ENCODE measurements at regions not wholly inside any gene's neighbourhood (a gene's known extent, or its start where the extent isn't known, plus 50 kb on each side); places are given as distances from the start of the nearest gene placed in this dataset.

GRCh38 chr15:95295896-95296625 is 1034.4 kb upstream of the NR2F2 start:
- no peak for DNase-seq

- no peak for DNase-seq
Observed at GRCh38 chr15:95296643-95297042, 1033.9 kb upstream of the NR2F2 start.

DNA sequence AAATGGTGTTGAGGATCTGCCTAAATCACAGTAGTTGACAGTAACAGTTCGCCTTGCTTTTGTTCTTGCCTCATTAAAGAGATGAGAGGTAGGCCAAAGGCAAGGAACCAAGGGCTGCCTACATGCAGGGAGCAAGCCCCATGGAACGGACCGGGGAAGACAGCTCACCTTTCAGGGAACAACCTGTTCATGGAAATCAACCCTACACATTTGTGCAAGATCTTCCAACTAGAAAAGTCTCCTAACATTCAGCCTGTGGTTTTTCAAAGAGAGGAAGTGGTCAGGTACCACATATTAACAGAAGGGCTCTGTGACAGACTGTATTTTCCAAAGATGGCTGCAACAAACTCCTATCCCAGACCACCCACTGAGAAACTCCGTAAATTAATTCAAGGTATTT is 1031.8 kb upstream of the NR2F2 start:
- no peak for DNase-seq

DNA sequence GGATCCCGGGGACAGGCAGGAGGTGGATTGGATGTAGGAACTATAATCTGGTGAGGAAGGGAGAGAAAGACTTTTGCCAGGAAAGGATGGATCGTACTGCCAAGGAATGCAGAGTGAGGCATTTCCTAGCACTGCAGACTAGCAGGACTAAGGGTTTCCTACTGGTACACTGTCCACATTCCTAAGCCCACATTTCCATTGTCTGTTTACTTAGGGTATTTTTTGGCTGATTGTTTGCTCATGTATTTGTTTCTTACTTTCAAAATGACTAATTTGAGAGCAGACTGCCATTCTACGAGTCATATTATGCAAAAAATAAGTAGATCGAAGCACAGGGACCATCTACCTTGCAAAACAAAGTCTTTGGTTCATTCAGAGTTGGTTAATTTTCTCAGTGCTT is 1029.5 kb upstream of the NR2F2 start:
- no peak for DNase-seq

- DNase-seq = no peak
Observed at GRCh38 chr15:95302206-95302605, 1028.3 kb upstream of the NR2F2 start.

- DNase-seq = no peak
Observed at GRCh38 chr15:95302809-95303208, 1027.7 kb upstream of the NR2F2 start.

- DNase-seq = peak; percentile 55
Observed at GRCh38 chr15:95303713-95304112, 1026.8 kb upstream of the NR2F2 start.

DNA sequence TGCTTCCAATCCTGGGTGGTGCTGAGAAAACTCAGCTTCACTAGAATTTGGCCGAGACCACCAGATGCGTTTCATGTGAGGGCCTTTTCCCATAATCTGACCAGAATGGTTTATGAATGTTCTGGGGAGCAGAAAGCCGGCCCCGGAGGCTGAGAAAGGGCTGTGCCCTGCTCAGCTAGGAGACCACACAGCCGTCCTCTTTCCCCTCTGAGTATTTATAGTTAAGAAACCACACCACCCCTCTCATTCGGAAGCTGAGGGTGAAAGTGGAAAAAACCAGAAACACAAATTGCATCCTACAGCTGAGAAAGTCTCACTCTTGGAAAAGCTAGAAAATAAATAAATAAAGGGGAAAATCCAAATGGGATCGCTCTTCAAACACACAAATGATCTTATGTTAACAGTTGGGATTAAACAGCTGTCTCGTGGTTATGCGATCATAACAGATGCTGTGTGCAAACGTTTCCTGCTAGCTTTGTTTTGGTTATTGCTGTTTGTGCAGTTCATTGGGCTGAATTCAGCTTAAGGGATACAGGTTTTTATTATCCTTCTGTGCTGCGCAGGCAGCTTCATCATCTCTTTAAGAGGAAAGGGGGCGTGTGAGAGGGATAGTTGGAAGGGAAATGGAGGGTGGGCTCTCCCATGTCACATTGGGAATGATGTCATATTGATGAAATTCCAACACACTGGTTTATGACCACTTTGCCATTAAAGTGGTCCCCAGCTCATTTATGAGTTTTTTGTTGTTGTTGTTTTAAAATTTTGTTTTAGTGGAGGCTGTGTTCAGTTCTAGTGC is 1026.2 kb upstream of the NR2F2 start:
- peak; percentile 64 for DNase-seq

DNA sequence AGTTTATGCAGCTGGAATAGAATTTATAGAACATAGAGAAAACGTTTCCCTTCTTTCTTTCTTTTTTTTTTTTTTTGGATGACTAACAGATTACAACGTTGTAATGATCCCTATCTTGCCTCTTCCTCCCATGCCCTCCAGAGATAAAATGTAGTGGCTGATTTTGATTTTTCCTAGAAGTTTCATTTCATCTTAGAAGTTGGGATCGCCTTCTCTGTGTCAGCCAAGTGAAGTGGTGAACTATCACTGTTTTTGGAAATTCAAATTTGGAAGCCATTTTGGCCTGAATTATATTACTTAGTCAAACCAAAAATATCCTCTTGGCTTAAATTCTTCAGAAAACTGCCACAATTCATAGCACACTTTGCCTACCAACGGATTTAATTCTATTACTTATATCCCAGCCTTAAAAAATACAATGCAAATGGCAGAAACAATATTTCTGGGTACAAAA is 1025.5 kb upstream of the NR2F2 start:
- DNase-seq = no peak

DNA sequence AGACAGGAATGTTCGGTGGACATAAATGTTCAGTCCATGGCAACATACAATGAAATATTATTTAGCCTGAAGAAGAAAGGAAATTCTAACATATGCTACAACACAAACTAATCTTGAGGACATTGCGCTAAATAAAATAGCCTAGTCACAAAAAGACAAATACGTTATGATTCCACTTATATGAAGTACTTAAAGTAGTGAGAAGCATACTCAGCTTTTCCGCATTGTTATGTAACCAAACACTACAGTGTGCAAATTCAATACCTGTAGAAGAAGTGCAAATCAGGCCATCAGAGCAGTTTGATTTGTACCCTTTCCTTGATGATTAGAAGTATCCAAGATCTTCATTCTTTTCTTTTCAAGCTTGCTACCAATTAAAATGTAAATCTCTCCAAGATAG is 1023.4 kb upstream of the NR2F2 start:
- DNase-seq = no peak

GRCh38 chr15:95319242-95319641 is 1011.3 kb upstream of the NR2F2 start:
- DNase-seq = no peak

DNA sequence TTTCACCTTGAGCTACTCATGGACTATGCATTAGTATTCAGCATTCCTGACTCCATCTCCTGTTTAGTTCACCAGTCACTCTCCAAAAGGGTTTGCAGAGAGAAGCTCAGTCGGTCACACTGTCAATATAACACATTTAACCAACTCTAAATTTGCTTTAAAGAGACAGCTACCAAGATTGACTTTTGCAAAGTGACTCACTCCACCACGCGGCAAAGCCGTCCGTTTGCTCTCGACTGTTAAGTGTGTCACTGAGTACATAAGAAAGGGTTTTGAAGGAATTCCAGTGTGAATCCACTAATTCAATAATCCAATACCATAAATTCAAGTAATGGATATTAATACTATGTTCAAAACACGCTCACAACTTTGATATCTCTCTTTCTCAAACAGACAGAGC is 1006.7 kb upstream of the NR2F2 start:
- no peak for DNase-seq

DNA sequence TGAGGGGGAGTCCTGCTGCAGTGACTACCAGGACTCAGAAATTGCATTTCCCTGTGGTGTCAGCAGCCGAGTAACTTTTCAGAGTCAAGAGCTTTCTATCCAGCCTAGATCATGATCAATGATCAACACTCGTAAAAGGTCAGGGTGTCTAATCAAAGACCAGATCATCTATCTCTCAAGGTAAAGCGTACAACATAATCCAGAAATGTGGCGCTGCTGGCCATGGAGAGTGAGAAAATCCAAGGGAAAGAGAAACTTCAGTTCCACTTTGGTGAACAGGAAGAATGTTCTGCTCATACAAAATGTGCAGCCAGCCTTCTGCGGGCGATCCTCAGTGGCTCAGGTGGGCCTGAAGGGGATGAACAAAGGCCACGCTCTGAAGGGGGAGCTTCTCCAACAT is 1005.8 kb upstream of the NR2F2 start:
- no peak for DNase-seq

- no peak for DNase-seq
Observed at GRCh38 chr15:95325763-95326404, 1004.6 kb upstream of the NR2F2 start.

- peak; percentile 59 for DNase-seq
Observed at GRCh38 chr15:95326431-95327182, 1003.9 kb upstream of the NR2F2 start.

- DNase-seq = no peak
Observed at GRCh38 chr15:95327183-95327525, 1003.3 kb upstream of the NR2F2 start.

- DNase-seq = no peak
Observed at GRCh38 chr15:95327661-95328060, 1002.8 kb upstream of the NR2F2 start.

- DNase-seq = no peak
Observed at GRCh38 chr15:95328559-95328958, 1001.9 kb upstream of the NR2F2 start.

GRCh38 chr15:95329362-95329761 is 1001.1 kb upstream of the NR2F2 start:
- DNase-seq = no peak

GRCh38 chr15:95341686-95342085 is 988.8 kb upstream of the NR2F2 start:
- DNase-seq = no peak

DNA sequence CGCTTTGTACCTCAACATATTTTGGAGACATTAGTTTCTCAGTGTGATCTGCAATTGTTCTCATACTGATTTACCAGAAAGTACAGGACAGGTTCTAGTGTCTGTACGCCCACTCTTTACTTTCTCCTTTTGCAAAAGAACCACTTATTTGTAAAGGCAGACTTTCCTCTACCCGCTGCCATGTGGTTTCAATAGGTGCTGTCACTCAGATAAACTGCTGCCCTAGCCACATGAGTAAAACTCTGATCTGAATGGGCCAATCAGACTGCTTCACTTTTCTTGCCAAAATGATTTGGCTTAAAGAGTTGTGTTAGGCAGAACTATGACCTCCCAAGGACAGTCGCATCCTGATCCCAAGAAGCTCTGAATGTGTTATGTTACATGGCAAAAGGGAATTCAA is 984.6 kb upstream of the NR2F2 start:
- DNase-seq = no peak

DNA sequence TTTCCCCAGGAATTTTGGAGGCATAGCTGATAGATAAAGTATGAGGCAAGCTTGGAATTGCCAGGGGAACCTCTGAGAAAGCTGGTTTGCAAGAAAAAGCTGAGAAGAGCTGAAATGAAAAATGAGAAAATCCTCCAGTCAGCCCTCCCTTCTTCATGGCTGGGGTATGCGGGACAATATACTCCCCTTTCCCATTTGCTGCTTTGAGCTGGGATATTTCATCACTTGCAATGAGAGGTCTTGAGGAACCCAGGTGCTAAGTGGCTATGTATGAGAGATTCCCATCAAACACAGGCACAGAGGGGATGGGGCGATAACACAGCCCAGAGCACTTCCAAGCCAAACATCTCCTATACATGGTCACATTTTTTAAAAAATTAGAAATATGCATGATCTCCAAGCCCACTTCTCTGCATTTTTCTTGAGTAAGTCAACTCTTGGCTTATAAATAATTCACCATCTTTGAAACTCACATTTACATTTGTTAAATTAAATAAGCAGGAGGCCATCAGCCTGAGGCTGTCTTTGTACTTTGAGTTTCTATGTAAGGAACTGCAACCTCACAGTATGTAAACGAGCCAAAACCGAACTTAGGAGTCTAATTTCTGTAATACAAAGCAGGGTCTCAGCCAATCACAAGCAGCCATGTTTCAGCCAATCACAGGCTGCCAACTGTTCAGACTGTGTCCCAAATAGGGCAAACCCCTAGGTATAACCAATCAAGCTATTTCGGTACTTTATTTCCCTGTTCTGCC is 983.6 kb upstream of the NR2F2 start:
- DNase-seq = no peak
